Activated CD8-positive, alpha-beta T cell treated with anti-CD3 and anti-CD28 coated beads, Interleukin-2, amount 10 ng/mL, durations not matched to agents 7 days and 5 days (primary cell): ENCODE measurements at regions not wholly inside any gene's neighbourhood (a gene's known extent, or its start where the extent isn't known, plus 50 kb on each side); places are given as distances from the start of the nearest gene placed in this dataset.
"Not testable (repeated sequence)": the region's sequence is repeated elsewhere in the genome, so short reads cannot be mapped to it uniquely, and the experiment has no call there.

ENCODE experiments used
- ATAC-seq: fragments of 150-1000 bp; cut with Tn5 transposase; one replicate; pipeline ENCODE4 v1.10.0; 2021; ENCODE audit warnings: moderate library complexity
- CTCF ChIA-PET: fragments of 350-600 bp; sonication (Branson Sonifier 250); formaldehyde crosslinking; loops from one replicate; lab custom pipeline; 2021; ENCODE audit warnings: antibody characterized with exemption; lab: Charles Lee
- POLR2A ChIA-PET: fragments of 350-600 bp; sonication (Branson Sonifier 250); formaldehyde crosslinking; loops from one replicate; lab custom pipeline; 2021; ENCODE audit warnings: antibody characterized with exemption; lab: Charles Lee
- DNase-seq: peaks from one replicate; pipeline ENCODE4 v3.0.0-alpha.2; 2020
- H3K27ac Mint-ChIP-seq: one replicate; pipeline ENCODE4 v1.8.0; 2021; ENCODE audit warnings: mild to moderate bottlenecking, mixed read lengths
- H3K27me3 Mint-ChIP-seq: one replicate; pipeline ENCODE4 v1.8.0; 2021; ENCODE audit warnings: low read depth, mixed read lengths
- H3K36me3 Mint-ChIP-seq: one replicate; pipeline ENCODE4 v1.8.0; 2021; ENCODE audit warnings: low read depth, mixed read lengths
- H3K4me1 Mint-ChIP-seq: one replicate; pipeline ENCODE4 v1.8.0; 2021; ENCODE audit warnings: low read depth, mixed read lengths
- H3K4me3 Mint-ChIP-seq: one replicate; pipeline ENCODE4 v1.8.0; 2021; ENCODE audit warnings: mild to moderate bottlenecking, mixed read lengths
- H3K9me3 Mint-ChIP-seq: one replicate; pipeline ENCODE4 v1.8.0; 2022; ENCODE audit warnings: mixed read lengths; ENCODE audit not compliant: insufficient read depth

- H3K27ac Mint-ChIP-seq: no peak overlapping the region
- H3K4me3 Mint-ChIP-seq: no peak overlapping the region
- peaks cover 30% of the 10 kb centered on the region for H3K36me3 Mint-ChIP-seq
- CTCF ChIA-PET: interaction anchor here (1.1 to 2.4 kb wide), 2 partner anchors 20 to 105 kb away, joined by 3 to 9 read pairs; no protein-coding TSS in a partner anchor
- peaks cover 30% of the 10 kb centered on the region for H3K4me1 Mint-ChIP-seq
- ATAC-seq (no peak), DNase-seq (no peak)
- no peaks in the 10 kb centered on the region for H3K9me3 Mint-ChIP-seq
- POLR2A ChIA-PET: interaction anchor here (1.1 kb wide), 1 partner anchor 14 kb away, joined by 3 read pairs; no protein-coding TSS in a partner anchor
- no peaks in the 10 kb centered on the region for H3K27me3 Mint-ChIP-seq
Observed at GRCh38 chr6:144564202-144564601, 279.1 kb downstream of the UTRN start.

DNA sequence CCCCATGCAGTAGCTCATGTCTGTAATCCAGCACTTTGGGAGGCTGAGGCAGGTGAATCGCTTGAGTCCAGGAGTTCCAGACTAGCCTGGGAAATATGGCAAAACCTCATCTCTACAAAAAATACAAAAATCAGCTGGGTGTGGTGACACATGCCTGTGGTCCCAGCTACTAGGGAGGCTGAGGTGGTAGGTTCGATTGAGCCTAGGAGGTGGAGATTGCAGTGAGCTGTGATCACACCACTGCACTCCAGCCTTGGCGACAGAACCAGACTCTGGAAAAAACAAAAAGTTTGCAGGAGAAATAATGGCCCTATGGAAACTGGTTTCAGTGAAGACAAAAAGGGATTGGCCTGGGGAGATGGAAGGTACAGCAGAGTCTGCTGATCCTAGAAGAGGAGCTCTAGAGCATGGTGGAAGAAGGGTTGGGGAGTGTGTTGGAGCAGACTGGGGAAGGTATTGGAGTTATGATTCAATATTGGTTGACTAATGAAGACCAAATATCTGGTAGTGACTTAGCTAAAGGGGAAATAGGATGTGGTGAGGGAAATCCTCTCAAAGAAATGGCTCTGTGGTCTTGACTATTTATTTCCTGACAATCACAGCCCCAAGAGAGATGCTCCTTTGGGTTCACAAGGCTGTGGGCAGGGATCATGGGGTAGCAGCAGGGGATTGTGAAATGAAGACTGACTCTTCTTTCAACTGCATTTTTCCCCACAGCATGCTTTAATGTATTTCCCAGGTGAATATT, 281.9 kb downstream of the UTRN start:
- H3K9me3 Mint-ChIP-seq: no peaks in the 10 kb centered on the region
- H3K4me1 Mint-ChIP-seq: peaks cover 13% of the 10 kb centered on the region
- no peak overlapping the region for H3K27ac Mint-ChIP-seq
- ATAC-seq: peak; percentile 80
- no peaks in the 10 kb centered on the region for H3K27me3 Mint-ChIP-seq
- CTCF ChIA-PET: interaction anchor here (0.8 to 3.5 kb wide), 4 partner anchors 10 to 85 kb away, joined by 3 to 31 read pairs (median 4); no protein-coding TSS in a partner anchor
- DNase-seq: no peak
- H3K36me3 Mint-ChIP-seq: peaks cover 38% of the 10 kb centered on the region
- POLR2A ChIA-PET: interaction anchor here (2.3 kb wide), 1 partner anchor 16 kb away, joined by 7 read pairs; no protein-coding TSS in a partner anchor
- no peak overlapping the region for H3K4me3 Mint-ChIP-seq

DNA sequence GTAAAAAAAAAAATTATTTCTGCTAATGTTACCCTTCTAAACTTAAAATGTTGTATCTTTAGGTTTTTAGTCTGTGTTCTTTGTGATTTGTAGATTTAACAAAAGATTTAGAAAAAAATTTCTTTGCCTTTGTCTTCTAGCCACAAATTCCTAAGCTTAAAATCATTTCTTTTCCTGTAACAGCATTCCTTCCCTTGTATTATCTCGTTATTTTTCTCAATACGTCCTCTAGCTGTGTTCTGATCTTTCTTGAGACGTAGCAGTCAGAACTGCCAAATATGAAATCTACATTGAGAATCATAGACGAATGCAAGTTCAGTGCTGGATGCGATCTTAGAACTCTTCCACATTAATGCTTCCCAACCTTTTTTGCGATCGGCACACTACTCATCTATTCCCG, 283.1 kb downstream of the UTRN start:
- POLR2A ChIA-PET: interaction anchor here (2.3 kb wide), 1 partner anchor 15 kb away, joined by 7 read pairs; no protein-coding TSS in a partner anchor
- Mint-ChIP-seq H3K4me1 (peaks cover 10% of the 10 kb centered on the region), H3K4me3 (no peak overlapping the region), H3K27ac (no peak overlapping the region), H3K36me3 (peaks cover 40% of the 10 kb centered on the region), H3K9me3 (no peaks in the 10 kb centered on the region), H3K27me3 (no peaks in the 10 kb centered on the region)
- CTCF ChIA-PET: interaction anchor here (0.6 to 3.5 kb wide), 7 partner anchors 9 to 628 kb away, joined by 3 to 31 read pairs (median 3); no protein-coding TSS in a partner anchor
- no peak for DNase-seq
- no peak for ATAC-seq

GRCh38 chr6:144572541-144572940, 287.4 kb downstream of the UTRN start:
- CTCF ChIA-PET: interaction anchor here (1.0 kb wide), 1 partner anchor 10 kb away, joined by 3 read pairs; no protein-coding TSS in a partner anchor
- not testable (repeated sequence) for H3K9me3 Mint-ChIP-seq, DNase-seq, H3K4me3 Mint-ChIP-seq, H3K27ac Mint-ChIP-seq, H3K27me3 Mint-ChIP-seq, ATAC-seq
- Mint-ChIP-seq H3K4me1 (peaks cover 37% of the 10 kb centered on the region), H3K36me3 (peaks cover 58% of the 10 kb centered on the region)
- POLR2A ChIA-PET: interaction anchor here (1.4 kb wide), 1 partner anchor 12 kb away, joined by 6 read pairs; no protein-coding TSS in a partner anchor

DNA sequence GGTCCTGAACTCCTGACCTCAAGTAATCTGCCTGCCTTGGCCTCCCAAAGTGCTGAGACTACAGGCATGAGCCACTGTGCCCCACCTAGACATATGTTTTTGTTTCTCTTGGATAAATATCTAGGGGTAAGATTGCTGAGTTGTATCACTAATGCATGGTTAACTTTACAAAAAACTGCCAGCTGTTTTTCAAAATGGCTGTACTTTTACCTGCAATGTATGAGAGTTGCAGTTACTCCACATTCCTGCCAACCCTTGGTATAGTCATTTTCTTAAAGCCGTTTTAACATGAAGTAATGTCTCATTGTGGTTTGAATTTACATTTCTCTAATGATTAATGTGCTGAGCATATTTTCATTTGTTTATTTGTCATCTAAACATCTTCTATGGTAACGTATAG, 289.7 kb downstream of the UTRN start:
- H3K36me3 Mint-ChIP-seq: peaks cover 63% of the 10 kb centered on the region
- ChIA-PET CTCF (no interaction called here), POLR2A (no interaction called here)
- H3K4me3 Mint-ChIP-seq: no peak overlapping the region
- H3K4me1 Mint-ChIP-seq: peaks cover 34% of the 10 kb centered on the region
- ATAC-seq: no peak
- no peak for DNase-seq
- no peak overlapping the region for H3K27ac Mint-ChIP-seq
- no peaks in the 10 kb centered on the region for H3K27me3 Mint-ChIP-seq
- H3K9me3 Mint-ChIP-seq: no peaks in the 10 kb centered on the region

- no peak for DNase-seq
- Mint-ChIP-seq H3K4me3 (no peak overlapping the region), H3K4me1 (peaks cover 37% of the 10 kb centered on the region), H3K27me3 (no peaks in the 10 kb centered on the region), H3K9me3 (no peaks in the 10 kb centered on the region), H3K27ac (no peak overlapping the region), H3K36me3 (peaks cover 64% of the 10 kb centered on the region)
- ChIA-PET POLR2A (no interaction called here), CTCF (no interaction called here)
- no peak for ATAC-seq
Observed at GRCh38 chr6:144575327-144575726, 290.2 kb downstream of the UTRN start.

DNA sequence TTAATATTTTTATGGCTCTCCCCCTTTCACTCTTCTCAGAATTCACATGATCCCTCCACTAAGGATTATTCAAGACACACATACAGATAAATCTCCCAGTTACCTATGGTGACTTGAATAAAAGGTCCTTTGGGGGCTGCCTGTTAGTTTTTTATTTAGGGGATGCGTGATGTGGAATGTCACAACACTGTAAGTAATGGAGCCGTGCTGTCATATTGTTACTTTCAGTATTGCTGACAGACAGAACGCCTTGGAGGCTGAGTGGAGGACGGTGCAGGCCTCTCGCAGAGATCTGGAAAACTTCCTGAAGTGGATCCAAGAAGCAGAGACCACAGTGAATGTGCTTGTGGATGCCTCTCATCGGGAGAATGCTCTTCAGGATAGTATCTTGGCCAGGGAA, 291.7 kb downstream of the UTRN start:
- no peak overlapping the region for H3K4me3 Mint-ChIP-seq
- H3K27me3 Mint-ChIP-seq: no peaks in the 10 kb centered on the region
- CTCF ChIA-PET: interaction anchor here (1.0 kb wide), 1 partner anchor 9 kb away, joined by 4 read pairs; no protein-coding TSS in a partner anchor
- POLR2A ChIA-PET: no interaction called here
- H3K9me3 Mint-ChIP-seq: no peaks in the 10 kb centered on the region
- H3K27ac Mint-ChIP-seq: peak overlapping the region; percentile 16
- ATAC-seq (no peak), DNase-seq (no peak)
- peaks cover 50% of the 10 kb centered on the region for H3K4me1 Mint-ChIP-seq
- H3K36me3 Mint-ChIP-seq: peaks cover 62% of the 10 kb centered on the region

GRCh38 chr6:144578385-144579350, 293.5 kb downstream of the UTRN start:
- ATAC-seq: no peak
- H3K27ac Mint-ChIP-seq: no peak overlapping the region
- H3K4me1 Mint-ChIP-seq: peaks cover 68% of the 10 kb centered on the region
- no peaks in the 10 kb centered on the region for H3K9me3 Mint-ChIP-seq
- no peaks in the 10 kb centered on the region for H3K27me3 Mint-ChIP-seq
- CTCF ChIA-PET: interaction anchor here (0.7 kb wide), 1 partner anchor 133 kb away, joined by 3 read pairs; no protein-coding TSS in a partner anchor
- H3K36me3 Mint-ChIP-seq: peaks cover 50% of the 10 kb centered on the region
- DNase-seq: no peak
- H3K4me3 Mint-ChIP-seq: no peak overlapping the region
- POLR2A ChIA-PET: interaction anchor here (1.2 kb wide), 1 partner anchor 15 kb away, joined by 3 read pairs; no protein-coding TSS in a partner anchor

DNA sequence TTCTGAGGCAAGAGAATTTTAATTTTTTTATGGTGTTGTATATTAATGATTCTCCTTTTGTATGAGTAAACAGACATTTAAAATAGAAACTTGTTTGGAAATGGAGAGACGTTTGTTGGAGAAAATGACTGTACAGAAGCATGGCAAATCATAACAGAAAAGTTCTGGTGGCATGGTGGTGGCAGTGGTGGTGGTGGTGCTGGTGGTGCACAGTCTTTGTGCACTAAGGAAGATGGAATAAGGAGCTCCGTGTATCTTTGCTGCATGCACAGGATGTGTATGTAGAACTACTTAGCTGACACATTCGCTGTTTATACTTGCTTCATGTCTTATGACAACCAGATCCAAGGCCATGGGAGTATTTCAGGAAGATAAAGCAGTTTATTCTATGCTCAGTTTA, 294.9 kb downstream of the UTRN start:
- peaks cover 45% of the 10 kb centered on the region for H3K36me3 Mint-ChIP-seq
- peak; percentile 35 for DNase-seq
- H3K27ac Mint-ChIP-seq: peak overlapping the region; percentile 31
- ChIA-PET POLR2A (no interaction called here), CTCF (interaction anchor here (1.0 to 5.0 kb wide), 2 partner anchors 12 to 98 kb away, joined by 3 to 31 read pairs; no protein-coding TSS in a partner anchor)
- no peaks in the 10 kb centered on the region for H3K27me3 Mint-ChIP-seq
- no peak overlapping the region for H3K4me3 Mint-ChIP-seq
- no peak for ATAC-seq
- peaks cover 65% of the 10 kb centered on the region for H3K4me1 Mint-ChIP-seq
- no peaks in the 10 kb centered on the region for H3K9me3 Mint-ChIP-seq

- Mint-ChIP-seq H3K4me3 (no peak overlapping the region), H3K36me3 (peaks cover 46% of the 10 kb centered on the region), H3K4me1 (peaks cover 59% of the 10 kb centered on the region), H3K9me3 (no peaks in the 10 kb centered on the region), H3K27me3 (no peaks in the 10 kb centered on the region), H3K27ac (peak overlapping the region; percentile 26)
- ATAC-seq (no peak), DNase-seq (no peak)
- CTCF ChIA-PET: interaction anchor here (0.9 to 5.0 kb wide), 3 partner anchors 13 to 37 kb away, joined by 3 to 31 read pairs (median 3); no protein-coding TSS in a partner anchor
- POLR2A ChIA-PET: no interaction called here
Observed at GRCh38 chr6:144580771-144581170, 295.6 kb downstream of the UTRN start.
